NOMO-1 treated with DMSO at 0.1 percent for 48 hours (cell line): ENCODE measurements at regions not wholly inside any gene's neighbourhood (a gene's known extent, or its start where the extent isn't known, plus 50 kb on each side); places are given as distances from the start of the nearest gene placed in this dataset.

Source experiments
- DNase-seq: peaks from one replicate; lab custom pipeline; 2025; ENCODE audit not compliant: unreplicated experiment; lab: John Stamatoyannopoulos, UW

GRCh38 chr2:239609162-239609561 lies 208.3 kb upstream of the HDAC4 start:
- no peak for DNase-seq

- DNase-seq = no peak
Observed at GRCh38 chr2:239608723-239609122, 207.9 kb upstream of the HDAC4 start.

DNA sequence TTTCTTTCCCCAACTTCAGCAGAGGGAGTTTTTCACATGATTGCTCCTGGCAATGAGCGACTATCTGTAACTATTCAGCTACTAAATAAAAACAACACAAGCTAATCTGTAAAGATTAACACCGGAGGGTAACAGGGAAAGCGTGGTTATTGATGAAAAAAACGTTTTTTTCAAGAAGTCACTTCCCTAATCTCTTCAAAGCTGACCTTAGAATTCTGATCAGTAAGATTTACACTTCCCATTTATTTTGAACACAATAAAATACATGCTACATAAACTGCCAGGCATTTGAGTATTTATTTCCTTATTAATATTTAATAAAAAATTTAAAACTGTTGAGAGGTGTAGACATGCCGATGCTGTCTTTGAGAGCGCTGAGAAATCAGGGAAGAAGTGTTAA lies 207.4 kb upstream of the HDAC4 start:
- DNase-seq = peak; percentile 71

DNA sequence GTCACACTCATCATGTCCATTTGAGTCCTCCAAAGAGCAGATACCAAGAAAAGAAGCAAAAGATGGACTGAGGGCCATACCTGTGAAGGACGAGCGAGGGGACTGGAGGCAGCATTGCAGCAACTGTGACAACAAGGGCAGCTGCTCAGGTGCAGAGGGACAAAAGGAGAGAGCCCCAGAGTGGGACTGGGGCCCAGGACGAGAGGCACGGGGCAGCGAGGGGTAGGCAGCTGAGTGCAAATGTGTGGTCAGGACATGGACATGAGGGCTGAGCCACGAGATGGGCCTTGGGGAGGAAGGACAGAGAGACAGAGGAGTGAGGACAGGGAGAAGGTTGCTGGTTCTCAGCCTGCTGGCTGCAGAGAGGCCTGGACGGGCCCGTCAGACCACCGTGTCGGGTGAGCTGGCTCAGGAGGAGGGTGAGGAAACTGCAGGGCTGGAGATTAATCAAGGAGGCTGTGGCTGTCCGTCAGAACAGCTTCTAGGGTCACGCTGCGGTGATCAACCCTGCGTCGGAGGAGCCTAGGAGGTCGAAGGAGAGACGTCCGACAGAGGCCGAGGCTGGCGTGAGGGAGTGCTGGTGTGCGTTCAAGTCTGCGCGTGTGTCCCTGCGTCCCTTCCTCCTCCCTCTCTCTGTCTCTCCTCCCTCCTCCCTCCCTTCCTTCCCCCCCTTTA lies 206.8 kb upstream of the HDAC4 start:
- peak; percentile 67 for DNase-seq

- DNase-seq = peak; percentile 68
Observed at GRCh38 chr2:239606741-239607516, 206.1 kb upstream of the HDAC4 start.

GRCh38 chr2:239605976-239606375 lies 205.2 kb upstream of the HDAC4 start:
- DNase-seq = peak; percentile 95

GRCh38 chr2:239605409-239605808 lies 204.6 kb upstream of the HDAC4 start:
- no peak for DNase-seq

DNA sequence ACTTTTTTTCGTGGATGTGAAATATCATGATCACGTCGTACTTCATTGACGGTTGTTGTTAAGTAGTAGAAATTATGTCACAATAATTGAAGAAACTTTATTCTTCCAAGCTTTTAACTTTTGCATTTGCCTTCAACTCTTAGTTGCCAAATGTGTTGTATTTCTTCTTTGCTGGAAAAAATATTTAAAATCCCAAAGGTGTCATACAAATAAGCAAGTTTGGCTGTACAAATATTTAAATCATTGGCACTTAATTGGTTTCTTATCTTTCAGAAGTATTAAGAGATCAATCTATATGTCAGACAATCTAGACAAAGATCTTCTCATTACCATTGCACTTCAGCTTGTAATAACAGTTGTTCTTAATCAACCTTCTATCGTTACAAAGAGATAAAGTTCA lies 204.0 kb upstream of the HDAC4 start:
- DNase-seq = no peak

DNA sequence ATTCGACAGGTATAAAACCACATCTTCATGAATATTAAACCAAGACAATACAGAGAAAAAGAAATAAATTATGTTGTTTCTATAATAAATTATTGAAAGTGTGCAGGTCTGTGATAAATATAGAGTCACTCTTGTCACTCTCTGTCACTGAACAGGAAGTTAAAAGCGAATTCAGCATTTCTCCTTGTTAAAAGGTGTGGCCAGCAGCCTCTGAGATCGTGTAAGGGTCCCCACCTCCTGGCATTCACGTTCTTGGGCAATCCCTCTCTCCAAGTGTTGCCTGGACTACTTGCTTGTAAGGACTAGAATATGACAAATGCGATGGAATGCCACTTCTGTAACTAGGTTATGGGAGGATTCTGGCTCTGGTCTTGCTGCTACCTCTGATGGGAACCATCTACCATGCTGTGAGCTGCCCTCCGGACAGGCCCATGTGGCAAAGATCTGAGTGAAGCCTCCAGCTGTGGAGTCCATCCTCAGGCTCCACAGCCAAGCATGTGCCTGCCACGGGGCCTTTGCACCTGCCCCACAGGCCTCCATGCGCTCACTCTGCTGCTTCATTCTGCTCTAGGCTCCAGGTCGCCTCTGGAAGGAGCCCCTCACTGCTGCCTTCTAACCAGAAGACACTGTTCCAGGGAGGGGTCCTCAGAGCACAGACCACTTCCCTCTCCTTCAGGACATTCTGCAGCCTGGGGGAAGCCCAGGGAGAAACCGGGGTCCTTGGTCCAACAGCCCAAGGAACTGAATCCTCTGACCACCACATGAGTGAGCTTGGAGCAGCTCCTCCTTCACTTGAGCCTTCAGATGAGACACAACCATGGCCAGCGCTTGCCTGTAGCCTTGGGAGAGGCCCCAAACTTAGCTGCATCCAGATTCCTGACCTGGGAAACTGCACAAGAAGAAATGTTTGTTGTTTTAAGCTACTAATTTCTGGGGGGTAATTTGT lies 202.9 kb upstream of the HDAC4 start:
- DNase-seq = peak; percentile 31

- peak; percentile 14 for DNase-seq
Observed at GRCh38 chr2:239602290-239603282, 201.8 kb upstream of the HDAC4 start.

DNA sequence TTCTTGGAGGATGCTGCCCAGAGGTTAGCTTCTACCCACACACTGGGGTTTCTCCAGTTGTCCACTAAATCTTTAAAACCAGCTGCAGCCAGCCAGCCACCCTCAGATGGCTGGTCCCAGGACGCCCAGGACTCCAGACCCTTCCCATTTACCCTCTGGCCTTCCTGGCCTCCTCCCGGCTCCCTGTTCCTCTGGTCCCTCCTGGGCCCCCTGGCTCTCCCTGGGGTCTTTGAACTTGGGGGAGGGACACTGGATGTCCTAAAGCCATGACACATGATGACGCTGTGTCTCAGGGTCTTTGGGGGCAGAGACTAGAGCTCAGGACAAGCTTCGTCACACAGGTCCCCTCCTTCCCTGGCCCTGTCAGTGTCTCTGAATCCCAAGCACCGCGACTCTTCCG lies 201.1 kb upstream of the HDAC4 start:
- no peak for DNase-seq

GRCh38 chr2:239601201-239601851 lies 200.5 kb upstream of the HDAC4 start:
- DNase-seq = no peak

- no peak for DNase-seq
Observed at GRCh38 chr2:239600650-239601049, 199.8 kb upstream of the HDAC4 start.

GRCh38 chr2:239600001-239600593 lies 199.3 kb upstream of the HDAC4 start:
- no peak for DNase-seq

- no peak for DNase-seq
Observed at GRCh38 chr2:239599299-239599698, 198.5 kb upstream of the HDAC4 start.

DNA sequence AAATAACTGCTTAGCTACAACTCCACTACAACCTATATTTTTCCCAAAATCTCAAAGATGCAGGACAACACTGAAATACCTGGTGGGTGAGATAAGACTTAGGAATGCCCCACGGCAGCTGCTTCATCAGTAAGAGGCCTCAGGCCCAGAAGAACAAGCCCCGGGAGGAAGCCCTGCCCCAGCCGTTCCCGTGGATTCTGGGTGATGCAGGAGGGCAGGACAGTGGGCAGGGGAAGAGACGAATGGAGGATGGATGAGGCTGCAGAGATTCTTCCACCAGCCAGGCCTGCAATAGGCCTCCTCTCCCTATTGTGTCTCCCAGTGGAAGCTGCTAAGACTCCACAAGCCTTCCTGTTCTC lies 197.9 kb upstream of the HDAC4 start:
- DNase-seq = no peak

DNA sequence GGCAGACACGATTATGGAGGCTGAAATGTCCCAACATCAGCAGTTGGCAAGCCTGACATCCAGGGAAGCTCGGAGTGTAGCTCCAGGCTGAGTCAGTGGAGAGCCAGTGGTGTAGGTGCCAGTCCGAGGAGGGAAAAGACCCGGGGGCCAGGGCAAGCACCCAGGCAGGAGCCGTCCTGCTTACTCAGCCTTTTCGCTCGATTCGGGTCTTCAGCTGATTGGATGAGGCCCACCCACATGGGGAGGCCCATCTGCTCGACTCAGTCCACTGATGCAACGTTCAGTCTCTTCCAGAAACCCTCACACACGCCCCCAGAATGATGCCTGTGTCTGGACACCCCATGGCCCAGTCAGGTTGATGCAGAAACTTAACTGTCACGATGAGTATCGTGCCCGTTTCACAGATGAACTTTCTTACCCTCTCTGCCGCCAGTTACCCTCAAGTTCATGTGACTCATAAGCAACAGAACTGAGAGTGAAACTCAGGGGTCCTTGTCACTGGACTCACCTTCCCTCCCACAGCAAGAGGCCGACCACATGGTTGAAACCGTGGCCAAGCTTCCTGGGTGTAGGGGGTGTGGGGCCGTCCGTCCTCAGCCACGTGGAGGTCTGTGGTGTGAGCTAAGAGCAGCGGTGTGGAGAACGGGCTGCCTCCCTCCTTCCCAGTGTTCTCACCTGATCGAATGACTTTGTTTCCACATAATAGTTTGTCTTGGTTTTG lies 197.4 kb upstream of the HDAC4 start:
- no peak for DNase-seq

- DNase-seq = no peak
Observed at GRCh38 chr2:239597216-239597615, 196.4 kb upstream of the HDAC4 start.

DNA sequence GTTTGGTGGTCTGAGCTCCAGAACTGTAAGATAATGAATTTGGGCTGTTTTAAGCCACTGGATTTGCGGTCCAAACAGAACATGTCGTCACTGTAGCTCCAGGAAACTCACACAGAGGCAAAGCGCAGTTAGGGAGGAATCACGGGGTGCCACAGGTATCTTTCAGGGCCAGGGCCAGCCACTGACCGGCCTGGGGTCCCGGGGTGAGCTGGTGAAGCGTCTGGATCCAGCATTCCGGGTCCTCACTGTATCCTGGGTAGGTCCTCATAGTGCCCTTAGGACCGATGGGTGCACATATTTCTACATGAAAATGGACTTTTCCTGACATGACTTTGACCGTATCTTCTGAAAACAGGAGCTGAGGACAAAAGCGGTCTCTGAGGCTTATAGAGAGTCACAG lies 196.0 kb upstream of the HDAC4 start:
- no peak for DNase-seq
